ENCODE measurements at regions not wholly inside any gene's neighbourhood (a gene's known extent, or its start where the extent isn't known, plus 50 kb on each side); places are given as distances from the start of the nearest gene placed in this dataset.

DNA sequence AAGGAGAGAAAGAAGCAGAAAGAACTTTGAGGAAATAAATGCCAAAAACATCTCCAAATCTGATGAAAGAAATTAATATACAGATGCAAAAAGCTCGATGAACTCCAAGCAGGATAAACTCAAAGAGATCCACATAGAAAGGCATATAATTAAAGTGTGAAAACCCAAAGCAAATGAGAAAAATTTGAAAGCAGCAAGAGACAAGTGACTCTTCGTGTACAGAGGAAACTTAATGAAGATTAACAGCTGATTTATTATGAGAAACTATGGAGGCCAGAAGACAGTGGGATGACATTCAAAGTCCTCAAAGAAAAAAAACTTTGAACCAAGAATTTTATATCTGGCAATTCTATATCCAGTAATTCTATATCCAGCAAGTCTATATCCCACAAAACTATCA lies 163.0 kb upstream of the TMCC3 start:
- DNase-seq: no peak

GRCh38 chr12:94812345-94812744 lies 162.0 kb upstream of the TMCC3 start:
- no peak for DNase-seq

DNA sequence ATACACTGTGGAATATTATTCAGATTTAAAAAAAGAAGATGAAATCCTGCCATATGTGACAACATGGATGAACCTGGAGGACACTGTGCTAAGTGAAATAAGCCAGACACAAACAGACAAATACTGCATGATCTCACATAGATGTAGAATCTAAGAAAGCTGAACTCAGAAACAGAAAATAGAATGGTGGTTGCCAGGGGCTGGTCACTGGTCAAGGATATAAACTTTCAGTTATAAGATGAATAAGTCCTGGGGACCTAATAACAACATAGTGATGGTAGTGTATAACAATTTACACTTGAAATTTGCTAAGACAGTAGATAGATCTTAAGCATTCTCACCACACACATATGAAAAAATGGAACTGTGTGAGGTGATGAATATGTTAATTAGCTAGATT lies 161.3 kb upstream of the TMCC3 start:
- no peak for DNase-seq

DNA sequence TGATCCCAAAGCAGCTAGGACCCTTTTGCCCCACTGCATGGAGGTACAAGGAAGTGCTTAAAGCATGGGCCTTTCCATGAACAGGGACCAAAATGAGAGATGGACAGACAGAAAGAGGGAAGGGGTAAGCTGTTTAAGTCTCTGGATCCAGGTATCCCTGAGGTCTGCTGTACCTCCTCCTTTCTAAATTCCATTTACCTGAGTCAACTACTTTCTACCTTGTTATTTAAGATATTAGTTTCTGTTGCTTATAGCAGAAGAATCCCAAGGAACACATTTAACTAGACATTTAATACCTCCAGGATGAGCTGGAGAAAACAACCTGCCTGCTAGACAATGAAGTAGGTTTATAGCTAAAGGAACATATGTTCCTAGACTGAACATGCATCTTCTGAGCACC lies 157.6 kb upstream of the TMCC3 start:
- DNase-seq: no peak

DNA sequence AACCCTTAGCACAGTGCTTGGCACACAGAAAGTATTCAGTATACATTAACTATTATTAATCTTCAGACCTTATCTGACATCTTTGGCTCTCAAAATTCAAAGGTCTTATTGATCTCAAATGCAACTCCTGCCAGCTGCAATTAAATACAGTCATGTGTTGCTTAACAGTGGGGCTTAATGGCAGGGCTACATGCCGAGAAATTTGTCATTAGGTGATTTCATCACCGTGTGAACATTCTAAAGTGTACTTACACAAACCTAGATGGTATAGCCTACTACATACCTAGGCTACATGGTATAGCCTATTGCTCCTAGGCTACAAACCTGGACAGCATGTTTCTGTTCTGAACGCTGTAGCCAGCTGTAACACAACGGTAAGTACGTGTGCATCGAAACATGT lies 156.3 kb upstream of the TMCC3 start:
- DNase-seq: no peak

DNA sequence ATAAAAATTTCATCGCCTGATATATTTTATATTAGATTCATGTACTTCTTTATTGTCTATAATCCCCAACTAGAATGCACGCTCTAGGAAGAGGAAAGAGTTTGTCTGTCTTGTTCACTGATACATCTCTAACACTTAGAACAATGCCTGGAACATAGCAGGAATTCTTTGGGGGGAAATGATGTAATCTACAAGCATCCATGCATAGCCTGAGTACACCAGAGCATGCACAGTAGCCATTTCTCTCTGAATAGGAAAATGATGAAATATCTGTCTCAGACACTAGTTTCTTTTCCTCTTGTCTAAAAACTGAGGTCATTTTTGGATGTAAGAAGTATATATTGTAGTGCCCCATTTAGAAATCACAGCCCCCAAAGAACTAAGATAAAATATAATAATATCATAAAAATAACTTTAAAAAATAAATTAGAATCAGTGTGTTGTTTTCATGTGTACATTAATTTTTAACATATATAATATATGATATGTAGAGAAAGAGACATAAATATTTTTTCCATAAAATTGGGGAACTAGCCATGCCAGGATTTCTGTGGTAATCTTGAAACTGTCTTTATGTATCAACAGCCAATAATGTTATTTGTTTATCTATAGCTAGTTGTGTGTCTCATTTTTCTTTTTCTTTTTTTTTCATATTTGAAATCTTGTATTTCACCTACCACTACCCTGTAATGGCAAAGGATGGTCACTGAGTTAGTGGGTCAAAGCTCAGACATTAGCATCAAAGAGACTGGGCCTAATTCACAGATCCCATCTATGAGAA lies 155.6 kb upstream of the TMCC3 start:
- no peak for DNase-seq

DNA sequence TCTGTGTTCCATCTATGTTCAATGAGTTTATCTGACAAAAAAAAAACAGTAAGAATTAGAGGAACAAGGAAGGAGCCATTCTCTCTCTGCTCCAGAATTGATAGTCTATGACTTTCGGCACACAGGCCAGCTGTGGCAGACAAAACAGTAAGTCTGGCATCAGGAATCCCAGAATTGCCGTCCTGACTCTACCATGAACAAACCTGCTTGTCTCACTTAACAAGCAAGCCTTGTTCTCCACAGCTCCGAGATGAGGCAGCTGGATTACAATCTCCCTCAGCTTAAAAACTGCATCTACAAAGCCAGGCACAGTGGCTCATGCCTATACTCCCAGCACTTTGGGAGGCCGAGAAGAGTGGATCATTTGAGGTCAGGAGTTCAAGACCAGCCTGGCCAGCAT lies 153.6 kb upstream of the TMCC3 start:
- DNase-seq: no peak

DNA sequence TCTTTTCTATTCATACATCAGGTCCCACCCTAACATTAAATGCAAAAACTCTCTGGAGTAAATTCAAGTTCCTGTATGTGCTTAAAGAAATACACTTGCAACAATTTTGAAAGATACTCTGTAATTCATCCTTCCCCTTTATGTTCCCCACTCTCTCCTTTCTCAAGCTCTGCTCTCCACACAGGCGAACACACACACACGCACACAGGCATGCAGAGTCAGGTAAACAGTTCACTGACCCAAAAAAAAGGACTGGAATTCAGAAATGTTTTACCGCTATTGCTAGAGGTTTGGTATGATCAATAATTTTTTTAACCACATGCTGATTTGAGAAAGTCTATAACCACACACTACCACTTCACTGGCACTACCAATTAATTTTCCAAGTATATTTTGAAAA lies 152.4 kb upstream of the TMCC3 start:
- DNase-seq: no peak

DNA sequence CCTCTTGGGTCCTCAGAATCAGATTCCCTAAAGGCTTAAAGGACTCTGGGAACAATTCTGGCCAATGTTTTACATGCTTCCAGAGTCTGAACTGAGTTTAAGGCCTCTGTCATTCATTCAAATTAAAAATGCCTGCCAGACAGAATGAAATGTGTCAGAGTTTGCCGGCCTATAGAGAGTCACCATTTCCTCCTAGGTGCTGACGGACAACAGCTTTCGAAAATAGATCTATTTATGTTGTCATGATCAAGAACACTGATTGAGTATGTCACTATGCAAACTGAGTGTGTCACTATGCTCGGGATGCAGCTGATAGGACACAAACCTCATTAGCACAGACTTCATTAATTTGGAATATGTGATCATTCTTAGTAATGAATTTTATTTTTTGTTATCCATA lies 151.4 kb upstream of the TMCC3 start:
- DNase-seq: no peak

GRCh38 chr12:94799136-94799535 lies 148.8 kb upstream of the TMCC3 start:
- no peak for DNase-seq

- DNase-seq: no peak
These were observed 147.8 kb upstream of the TMCC3 start for GRCh38 chr12:94798113-94798512.

GRCh38 chr12:94795520-94795919 lies 145.2 kb upstream of the TMCC3 start:
- no peak for DNase-seq

GRCh38 chr12:94795044-94795443 lies 144.7 kb upstream of the TMCC3 start:
- no peak for DNase-seq

- DNase-seq: no peak
These were observed 142.8 kb upstream of the TMCC3 start for GRCh38 chr12:94793191-94793595.

DNA sequence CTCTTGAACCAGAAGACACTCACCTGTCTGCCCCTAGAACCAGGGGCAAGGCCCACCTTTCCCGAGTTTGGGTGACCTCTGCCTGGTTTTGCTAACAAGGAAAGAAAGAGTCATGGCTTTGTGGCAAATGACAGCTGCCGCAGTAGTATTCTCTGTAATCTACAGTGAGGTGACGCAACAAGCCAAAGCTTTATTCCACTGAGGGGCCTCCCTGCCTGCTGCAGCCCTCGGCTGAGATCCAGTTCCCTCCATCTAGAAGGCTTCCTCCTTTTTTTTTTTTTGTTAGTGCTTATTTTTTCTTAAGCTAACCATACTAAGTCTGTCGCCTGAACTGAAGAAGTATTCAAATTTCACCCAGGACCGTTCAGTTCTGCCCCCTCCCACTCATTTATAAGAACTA lies 142.3 kb upstream of the TMCC3 start:
- DNase-seq: no peak

DNA sequence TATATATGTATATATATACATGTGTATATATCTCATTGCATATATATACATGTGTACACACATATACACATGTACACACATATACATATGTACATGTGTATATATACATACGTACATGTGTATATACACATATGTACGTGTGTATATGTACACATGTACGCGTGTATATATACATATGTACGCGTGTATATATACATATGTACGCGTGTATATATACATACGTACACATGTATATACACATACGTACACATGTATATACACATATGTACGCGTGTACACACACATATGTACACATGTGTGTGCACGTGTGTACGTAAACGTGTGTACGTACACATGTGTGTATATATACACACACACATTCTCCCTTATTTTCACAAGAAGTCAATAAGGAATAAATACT lies 141.6 kb upstream of the TMCC3 start:
- no peak for DNase-seq

GRCh38 chr12:94790825-94791224 lies 140.5 kb upstream of the TMCC3 start:
- DNase-seq: no peak

DNA sequence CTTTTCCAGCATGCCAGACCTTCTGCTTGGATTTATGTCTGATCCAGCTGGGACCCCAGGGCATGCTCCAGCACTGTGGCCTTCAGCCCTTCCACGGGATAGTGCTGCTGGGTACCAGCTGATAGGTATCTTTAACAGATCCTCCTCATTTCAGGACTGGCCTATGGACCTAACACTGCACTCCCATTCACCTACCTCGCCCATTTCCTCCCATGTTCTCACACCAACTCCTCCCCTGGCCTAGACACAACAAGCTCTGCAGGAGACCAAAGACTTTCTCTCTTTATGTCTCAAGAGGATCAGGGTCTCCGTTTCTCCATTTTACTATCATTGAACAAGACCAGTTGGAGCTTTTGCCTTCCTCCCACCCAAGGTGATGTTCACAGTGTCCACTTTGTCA lies 140.0 kb upstream of the TMCC3 start:
- DNase-seq: no peak

GRCh38 chr12:94789510-94790225 lies 139.3 kb upstream of the TMCC3 start:
- DNase-seq: no peak

DNA sequence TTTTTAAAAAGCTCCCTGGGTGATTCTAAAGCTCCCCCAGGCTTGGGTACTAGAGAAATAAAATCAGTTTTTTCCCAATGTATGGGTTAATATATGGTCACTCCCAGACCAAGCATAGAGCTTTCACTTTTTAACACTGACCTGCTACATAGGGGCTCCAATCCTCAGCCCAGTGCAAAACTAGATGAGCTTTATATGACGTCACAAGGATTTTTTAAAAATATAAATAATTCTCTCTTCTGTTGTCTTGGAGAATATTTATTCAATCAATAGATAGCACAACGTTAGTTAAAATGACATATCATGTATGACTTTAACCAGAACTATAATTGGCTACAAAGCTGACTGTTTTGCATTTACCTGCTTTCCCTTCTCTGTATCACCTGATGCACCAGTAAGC lies 137.9 kb upstream of the TMCC3 start:
- no peak for DNase-seq

GRCh38 chr12:94786906-94787305 lies 136.5 kb upstream of the TMCC3 start:
- DNase-seq: no peak

- no peak for DNase-seq
These were observed 133.5 kb upstream of the TMCC3 start for GRCh38 chr12:94783862-94784261.

DNA sequence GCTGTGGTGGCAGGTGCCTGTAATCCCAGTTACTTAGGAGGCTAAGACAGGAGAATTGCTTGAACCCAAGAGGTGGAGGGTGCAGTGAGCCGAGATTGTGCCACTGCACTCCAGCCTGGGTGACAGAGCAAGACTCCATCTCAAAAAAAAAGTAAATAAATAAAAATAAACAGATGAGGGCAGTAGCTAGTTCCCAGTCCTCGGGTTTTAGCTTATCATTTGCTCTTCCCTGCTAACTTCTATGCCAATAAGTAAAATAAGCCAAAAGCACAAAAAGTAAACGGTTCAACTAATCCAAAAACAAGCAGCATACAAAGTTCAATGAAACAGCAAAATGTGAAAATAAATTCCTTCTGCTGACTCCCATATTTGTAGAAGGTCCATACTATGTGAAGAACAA lies 133.0 kb upstream of the TMCC3 start:
- DNase-seq: no peak

- DNase-seq: no peak
These were observed 131.5 kb upstream of the TMCC3 start for GRCh38 chr12:94781835-94782234.

- DNase-seq: no peak
These were observed 129.1 kb upstream of the TMCC3 start for GRCh38 chr12:94779485-94779884.

Data from NCI-H774 (cell line).